ENCODE measurements at regions not wholly inside any gene's neighbourhood (a gene's known extent, or its start where the extent isn't known, plus 50 kb on each side); places are given as distances from the start of the nearest gene placed in this dataset.

DNA sequence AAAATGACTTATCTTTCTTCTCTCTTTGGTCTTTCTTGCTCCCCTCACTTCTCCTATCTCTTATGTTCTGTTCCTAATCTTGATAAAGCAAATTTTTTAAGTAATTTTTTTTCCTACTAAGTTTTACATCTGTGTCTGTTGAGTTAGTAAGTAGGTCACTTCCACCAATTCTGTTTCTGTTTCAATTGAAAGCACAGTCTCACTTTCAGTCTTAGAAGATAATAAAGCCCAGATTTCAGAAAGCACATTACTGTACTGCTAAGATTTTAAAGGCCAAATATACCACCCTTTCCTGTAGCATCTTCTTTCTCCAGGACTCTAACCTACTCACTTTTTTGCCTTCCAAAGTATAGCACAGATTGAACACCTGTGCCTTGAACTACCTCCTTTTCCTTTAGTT is 866.1 kb upstream of the ADGRB3 start:
- TF ChIP-seq TAF1 (IDR thresholded peaks at IDR 0.05; ENCODE audit: low read depth) (no peak), RAD21 (IDR thresholded peaks at IDR 0.05; ENCODE audit: low read depth) (no peak), CEBPB (IDR thresholded peaks at IDR 0.05) (no peak), EP300 (IDR thresholded peaks at IDR 0.05; ENCODE audit: borderline replicate concordance) (no peak), EGR1 (IDR thresholded peaks at IDR 0.05) (no peak), CREB1 (IDR thresholded peaks at IDR 0.05; ENCODE audit: low read depth) (no peak), TCF12 (IDR thresholded peaks at IDR 0.05; ENCODE audit: low read depth) (no peak), FOXM1 (IDR thresholded peaks at IDR 0.05; ENCODE audit: borderline replicate concordance, low read depth) (no peak), NFIC (IDR thresholded peaks at IDR 0.05) (no peak), TEAD4 (IDR thresholded peaks at IDR 0.05) (no peak), ZBTB7A (IDR thresholded peaks at IDR 0.05; ENCODE audit: low read depth) (no peak)
- TF ChIP-seq, protein P1, sequence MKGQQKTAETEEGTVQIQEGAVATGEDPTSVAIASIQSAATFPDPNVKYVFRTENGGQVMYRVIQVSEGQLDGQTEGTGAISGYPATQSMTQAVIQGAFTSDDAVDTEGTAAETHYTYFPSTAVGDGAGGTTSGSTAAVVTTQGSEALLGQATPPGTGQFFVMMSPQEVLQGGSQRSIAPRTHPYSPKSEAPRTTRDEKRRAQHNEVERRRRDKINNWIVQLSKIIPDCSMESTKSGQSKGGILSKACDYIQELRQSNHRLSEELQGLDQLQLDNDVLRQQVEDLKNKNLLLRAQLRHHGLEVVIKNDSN (IDR thresholded peaks at IDR 0.05): no peak
- TF ChIP-seq, protein P2, sequence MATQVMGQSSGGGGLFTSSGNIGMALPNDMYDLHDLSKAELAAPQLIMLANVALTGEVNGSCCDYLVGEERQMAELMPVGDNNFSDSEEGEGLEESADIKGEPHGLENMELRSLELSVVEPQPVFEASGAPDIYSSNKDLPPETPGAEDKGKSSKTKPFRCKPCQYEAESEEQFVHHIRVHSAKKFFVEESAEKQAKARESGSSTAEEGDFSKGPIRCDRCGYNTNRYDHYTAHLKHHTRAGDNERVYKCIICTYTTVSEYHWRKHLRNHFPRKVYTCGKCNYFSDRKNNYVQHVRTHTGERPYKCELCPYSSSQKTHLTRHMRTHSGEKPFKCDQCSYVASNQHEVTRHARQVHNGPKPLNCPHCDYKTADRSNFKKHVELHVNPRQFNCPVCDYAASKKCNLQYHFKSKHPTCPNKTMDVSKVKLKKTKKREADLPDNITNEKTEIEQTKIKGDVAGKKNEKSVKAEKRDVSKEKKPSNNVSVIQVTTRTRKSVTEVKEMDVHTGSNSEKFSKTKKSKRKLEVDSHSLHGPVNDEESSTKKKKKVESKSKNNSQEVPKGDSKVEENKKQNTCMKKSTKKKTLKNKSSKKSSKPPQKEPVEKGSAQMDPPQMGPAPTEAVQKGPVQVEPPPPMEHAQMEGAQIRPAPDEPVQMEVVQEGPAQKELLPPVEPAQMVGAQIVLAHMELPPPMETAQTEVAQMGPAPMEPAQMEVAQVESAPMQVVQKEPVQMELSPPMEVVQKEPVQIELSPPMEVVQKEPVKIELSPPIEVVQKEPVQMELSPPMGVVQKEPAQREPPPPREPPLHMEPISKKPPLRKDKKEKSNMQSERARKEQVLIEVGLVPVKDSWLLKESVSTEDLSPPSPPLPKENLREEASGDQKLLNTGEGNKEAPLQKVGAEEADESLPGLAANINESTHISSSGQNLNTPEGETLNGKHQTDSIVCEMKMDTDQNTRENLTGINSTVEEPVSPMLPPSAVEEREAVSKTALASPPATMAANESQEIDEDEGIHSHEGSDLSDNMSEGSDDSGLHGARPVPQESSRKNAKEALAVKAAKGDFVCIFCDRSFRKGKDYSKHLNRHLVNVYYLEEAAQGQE (IDR thresholded peaks at IDR 0.05; ENCODE audit: low read depth): no peak
- TF ChIP-seq, protein P3, sequence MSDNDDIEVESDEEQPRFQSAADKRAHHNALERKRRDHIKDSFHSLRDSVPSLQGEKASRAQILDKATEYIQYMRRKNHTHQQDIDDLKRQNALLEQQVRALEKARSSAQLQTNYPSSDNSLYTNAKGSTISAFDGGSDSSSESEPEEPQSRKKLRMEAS (IDR thresholded peaks at IDR 0.05): no peak
